NCI-H1417 (cell line): ENCODE measurements at regions not wholly inside any gene's neighbourhood (a gene's known extent, or its start where the extent isn't known, plus 50 kb on each side); places are given as distances from the start of the nearest gene placed in this dataset.
A peak's percentile ranks its signal among the peaks of the same experiment; 100 is the strongest.
"Not testable (repeated sequence)": the region's sequence is repeated elsewhere in the genome, so short reads cannot be mapped to it uniquely, and the experiment has no call there.

Source experiments
- DNase-seq, 3 experiments: peaks; one replicate each; lab custom pipeline; 2025; lab: John Stamatoyannopoulos, UW

DNA sequence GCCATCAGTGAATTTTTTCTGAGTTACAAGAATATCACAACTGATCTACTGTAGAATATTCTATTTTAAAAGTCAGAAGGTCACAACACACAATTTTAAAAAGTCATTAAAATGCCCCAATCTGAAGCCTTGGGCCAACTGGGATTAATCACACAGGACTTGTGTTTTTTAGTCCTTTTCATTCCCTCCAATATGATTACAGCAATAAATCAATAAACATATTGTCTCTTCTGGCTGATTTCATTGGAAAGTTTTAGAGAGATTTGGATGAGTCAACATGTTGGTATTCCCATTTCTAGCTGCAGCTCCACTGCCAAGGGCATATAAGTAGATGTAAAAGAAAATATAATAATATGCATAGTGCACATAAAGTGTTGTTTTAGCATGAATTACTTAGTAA is 85.8 kb downstream of the NIBAN1 start:
- no peak for DNase-seq

DNA sequence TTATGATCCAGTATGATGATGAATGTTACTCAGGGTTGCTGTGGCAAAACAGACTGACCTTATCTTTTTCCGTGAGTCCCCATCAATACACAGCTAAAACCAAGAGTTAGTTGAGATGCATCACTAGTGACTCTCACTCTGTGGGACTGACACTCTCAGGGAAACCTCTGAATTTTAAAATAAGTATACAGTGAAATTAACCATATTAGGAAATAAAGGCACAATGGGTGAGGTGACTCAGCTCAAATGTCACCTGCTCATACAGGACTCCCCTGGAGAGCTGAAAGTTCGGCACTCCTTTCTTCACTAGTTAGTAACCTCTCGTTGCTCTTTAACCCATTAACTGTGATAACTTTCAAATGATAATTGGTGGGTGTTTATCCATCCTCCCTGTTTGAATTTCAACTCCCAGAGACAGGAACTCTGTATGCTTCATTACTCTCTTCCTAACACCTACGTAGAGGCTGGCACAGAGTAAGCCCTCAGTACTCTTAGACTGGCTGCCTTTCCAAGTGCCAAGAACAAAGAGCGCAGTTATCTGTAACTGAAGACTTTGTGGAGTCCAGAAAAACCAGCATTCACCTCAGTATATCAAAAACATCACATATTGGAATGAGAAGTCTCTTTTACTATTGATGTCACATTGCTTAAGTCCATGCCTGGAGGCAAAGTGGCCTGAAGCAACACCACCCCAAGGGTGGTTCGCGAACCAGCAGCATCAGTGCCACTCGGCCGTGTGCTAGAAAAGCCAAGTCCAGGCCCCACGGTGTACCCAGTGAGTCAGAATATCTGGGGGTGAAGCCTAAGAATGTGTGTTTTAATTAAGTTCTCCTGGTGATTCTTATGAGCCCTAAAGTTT is 91.1 kb downstream of the NIBAN1 start:
- no peak for DNase-seq

DNA sequence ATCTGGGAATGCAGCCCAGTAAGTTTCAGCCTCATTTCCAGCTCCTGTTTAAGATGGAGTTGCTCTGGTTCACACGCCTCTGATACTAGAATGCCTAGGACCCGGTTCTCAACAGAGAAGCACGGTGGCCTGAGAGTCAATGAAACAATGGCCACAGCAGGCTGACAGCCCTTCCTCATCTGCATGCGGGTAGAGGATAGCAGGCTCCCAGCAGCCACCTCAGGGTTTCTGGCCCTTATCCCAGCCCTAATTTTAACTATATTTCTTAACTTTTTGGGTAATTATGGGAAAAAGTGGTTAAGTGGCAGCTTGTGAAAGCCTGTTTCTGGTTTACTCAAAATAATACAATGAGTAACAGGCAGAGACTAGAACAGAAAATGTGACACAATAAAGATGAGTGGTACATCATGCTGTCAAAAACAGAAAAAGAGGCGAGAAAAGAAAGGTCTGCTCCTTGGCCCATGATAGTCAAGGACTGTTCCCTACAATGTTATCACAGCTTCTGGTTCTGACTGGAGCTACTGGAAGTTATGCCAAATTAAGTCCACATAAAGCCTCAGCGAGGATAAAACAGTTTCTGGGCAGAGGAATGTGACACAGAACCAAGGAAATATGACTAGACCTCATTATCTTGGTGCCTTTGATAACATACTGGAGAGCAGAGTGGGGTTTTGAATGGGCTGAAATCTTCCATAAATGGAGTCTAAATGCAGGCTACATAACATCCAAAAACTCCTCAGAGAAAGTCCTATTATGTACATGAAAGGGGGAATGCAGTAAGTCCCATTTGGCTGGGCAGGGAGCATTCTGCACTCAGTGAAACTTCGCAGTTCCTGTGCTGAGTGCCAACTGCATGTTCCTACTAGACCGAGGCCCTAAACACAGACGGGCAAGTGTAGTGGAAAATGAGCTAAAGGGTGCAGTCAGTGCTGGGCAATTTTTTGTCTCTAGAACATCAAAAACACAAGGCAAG is 92.1 kb downstream of the NIBAN1 start:
- no peak for DNase-seq

DNA sequence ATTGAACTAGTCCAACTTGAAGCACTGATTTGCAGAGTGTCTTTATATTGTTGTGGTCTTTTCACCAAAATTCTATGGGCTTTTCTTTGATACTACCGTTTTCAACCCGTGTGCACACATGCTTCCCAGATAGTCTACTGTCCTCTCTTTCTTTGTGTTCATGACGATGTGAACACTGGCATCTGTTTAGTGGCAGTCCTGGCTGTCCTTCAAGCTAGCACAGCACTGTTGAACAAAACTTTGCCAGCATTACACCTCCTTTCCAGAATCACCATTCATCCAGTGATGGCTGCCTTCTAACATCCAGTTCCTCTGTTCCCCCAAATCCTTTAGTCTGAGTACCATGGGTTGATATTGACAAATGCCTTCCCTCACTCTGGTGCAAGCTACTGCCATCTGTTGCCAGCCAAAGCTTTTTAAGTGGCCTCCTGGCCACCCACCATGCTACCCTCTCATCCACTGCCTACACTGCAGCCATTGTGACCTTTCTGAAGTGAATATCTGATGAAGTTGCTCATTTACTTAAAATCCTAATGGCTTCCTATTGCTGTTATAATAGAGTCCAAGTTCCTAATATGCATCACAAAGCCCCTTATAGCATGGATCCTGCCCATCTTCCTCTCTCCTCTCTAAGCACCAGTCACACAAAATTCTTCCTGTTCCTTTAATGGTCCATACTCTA is 94.3 kb downstream of the NIBAN1 start:
- no peak for DNase-seq

DNA sequence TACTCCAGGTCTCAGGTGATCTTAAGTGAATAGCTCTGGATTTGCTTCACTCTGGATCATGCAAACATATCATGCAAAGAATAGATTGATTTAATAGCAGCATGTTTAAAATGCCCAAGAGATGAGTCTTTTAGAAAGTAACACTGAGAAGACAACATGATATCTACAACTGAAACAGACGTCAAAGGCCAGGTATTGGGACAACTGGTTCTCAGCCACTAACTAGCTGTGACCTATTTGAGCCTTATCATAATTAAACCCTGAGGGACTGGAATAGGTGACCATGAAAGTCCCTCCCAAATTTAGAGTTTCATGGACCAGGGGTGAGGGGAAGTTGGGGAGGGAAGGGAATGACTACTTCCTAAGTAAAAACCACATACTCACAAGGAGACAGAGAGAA is 95.7 kb downstream of the NIBAN1 start:
- no peak for DNase-seq

DNA sequence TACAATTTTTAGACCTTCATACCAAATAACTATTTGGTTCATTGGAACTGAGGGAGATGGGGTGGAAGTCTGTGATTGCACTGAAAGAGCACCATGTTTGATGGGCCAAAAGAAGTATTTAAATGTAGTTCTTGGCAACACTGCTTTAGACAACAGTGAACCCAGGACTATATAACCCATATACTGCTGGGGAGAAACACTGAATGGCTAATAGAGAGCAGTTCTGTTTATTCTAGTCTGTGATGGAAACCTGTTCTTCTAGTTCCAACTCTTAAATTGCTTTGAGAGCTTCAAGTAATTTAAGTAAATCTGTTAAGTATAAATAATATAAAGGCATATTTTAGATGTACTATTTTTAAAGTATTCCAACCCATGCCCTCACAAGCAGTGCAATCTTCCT is 96.3 kb downstream of the NIBAN1 start:
- peak in 1 of 3 experiments; percentile 15 for DNase-seq

DNA sequence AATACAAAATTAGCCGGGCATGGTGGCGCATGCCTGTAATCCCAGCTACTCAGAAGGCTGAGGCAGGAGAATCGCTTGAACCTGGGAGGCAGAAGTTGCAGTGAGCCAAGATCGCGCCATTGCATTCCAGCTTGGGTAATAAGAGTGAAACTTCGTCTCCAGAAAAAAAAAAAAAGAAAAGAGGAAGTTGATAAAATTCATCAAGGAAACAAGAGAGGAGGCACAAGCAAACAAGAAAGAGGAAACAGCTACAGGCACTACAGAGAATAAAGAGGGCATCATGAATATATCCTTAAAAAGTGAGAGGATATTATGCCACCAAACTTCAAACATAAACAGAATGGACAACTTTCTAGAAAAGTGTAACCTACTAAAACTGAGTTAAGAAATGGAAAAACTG is 98.3 kb downstream of the NIBAN1 start:
- DNase-seq, result not testable (repeated sequence)

DNA sequence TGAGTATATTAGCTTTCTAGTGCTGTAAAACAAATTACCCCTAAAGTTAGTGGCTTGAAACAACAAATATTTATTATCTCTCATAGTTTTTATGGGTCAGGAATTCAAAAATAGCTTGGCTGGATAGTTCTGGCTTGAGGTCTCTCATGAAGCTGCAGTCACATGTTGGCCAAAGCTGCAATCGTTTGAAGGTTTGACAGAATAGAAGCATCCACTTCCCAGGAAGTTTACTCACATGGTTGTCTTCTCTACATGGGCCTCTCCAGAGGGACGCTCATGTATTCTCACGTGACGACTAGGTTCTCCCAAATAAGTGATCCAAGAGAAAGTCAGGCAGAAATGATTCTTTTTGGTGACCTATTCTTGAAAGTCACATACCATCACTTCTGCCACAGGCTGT is 99.1 kb downstream of the NIBAN1 start:
- no peak for DNase-seq

DNA sequence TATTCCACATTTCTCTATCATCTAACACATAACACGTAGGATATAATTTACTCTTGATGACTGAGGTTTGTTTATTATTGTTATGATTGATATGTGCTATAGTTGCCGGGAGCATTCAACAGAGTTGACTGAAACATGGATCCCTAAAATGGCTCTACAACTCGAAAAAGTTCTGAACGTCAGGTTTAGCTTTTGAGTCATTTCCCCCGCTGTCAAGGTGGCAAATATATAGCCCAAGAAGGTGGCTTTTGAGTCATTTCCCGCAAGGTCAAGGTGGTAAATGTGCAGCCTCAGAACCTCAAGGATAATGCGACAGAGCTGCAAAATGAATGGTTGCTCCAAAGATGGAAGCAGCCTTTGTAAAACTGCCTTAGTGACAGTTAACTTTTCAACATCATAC is 104.0 kb downstream of the NIBAN1 start:
- no peak for DNase-seq

DNA sequence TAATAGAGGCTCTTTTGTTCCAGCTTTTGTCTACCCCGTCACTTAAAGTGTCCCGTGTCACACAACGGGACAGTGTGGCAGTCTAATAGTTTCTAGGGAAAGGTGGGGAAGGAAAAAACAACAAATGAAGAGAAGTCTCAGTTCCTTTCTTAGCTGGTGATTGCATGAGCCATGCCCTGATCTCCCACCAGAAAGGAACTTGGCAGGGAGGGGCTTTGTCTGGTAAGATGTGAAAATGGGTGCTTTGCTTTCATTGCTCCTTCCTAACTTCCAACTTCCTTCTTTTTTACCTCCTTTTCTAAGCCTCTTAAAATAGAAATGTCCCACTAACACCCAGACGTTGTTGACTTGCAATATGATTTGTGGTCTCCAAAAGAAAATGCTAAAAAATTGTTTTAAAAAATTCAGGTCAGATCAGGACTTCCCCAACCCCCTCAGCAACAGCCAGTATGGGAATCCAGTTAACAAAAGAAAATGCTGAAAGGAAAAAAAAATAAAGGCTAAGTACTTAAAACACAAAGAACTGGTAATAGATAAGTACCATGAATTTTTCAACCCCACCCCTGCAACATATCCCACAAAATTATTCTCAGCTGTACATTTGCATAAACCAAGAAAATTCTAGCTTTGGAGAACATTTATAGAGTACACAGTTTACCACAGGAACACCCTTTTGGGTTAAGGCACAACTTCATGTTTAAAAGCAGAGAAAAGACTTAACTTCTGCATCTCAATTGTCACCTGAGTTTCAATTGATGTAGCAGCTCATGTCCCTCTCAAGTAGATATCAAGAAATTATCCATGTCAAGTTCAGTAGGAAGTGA is 106.2 kb downstream of the NIBAN1 start:
- DNase-seq, result no peak

DNA sequence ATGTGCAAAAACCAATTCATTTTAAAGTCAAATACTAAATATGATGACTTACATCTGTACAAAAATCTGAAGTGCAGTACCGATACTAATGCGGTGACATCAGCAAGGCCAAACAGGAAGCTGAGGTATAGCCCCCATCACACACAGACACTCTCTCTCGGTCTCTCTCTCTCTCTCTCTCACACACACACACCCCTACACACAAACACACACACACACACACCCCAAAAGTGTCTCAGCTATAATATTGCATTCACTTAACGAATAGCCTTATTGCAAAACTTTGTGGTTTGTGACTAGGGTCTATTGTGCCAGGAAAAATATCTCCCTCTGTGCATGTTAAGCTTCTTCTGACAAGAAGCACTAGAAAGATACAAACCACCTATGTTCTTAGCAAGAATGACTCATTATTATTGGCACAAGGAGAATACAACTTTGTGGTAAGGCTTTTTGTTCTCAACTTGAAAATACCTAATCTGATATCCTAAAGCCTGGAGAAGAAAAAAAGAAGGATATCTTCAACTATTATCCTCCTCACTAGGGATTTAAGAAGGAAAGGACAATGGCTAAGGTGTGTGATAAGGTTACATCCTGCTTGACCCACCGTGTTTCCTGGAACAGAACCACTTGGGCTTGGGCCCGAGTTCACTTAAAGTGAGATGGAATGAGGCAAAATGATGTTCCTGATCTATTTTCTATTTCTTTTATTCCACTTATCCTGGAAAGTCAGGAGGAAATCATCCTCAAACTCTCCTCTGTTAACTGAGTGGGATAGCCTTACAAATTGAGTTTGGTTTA is 107.1 kb downstream of the NIBAN1 start:
- no peak for DNase-seq

DNA sequence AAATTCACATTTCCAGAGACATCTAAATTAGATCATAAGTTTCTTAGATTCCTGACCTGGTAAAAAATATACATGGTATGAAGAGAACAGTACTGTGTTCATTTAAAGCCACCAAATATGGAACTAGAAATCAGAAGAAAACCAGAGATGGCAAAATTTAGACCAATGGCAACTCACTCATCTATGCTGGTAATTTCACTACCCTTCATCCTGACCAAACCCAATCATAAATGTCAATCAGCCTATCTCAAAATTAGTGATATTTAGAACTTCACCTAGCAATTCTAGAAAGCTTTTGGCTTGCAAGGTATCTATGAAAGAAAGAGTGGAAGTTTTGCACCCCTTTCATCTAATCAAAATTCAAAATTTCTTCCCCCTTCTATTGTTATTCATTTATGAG is 107.7 kb downstream of the NIBAN1 start:
- no peak for DNase-seq

DNA sequence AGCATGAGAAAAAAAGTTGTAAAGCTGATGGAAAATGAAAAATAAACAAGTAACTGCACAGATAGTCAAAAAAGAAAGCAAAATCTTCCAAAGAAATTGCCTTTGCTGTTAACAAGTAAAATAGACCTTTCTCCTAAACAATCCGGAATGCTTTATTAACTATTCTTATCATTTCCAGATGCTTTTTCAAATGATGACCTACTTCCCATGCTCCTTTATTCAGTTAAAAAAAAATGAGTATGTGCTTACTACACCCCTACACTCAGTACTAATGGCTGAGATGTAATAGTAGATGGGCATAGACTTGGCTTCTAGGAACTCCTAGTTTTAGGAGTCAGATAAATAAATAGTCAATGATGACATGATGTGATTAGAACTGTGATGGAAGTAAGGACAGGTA is 108.5 kb downstream of the NIBAN1 start:
- no peak for DNase-seq

DNA sequence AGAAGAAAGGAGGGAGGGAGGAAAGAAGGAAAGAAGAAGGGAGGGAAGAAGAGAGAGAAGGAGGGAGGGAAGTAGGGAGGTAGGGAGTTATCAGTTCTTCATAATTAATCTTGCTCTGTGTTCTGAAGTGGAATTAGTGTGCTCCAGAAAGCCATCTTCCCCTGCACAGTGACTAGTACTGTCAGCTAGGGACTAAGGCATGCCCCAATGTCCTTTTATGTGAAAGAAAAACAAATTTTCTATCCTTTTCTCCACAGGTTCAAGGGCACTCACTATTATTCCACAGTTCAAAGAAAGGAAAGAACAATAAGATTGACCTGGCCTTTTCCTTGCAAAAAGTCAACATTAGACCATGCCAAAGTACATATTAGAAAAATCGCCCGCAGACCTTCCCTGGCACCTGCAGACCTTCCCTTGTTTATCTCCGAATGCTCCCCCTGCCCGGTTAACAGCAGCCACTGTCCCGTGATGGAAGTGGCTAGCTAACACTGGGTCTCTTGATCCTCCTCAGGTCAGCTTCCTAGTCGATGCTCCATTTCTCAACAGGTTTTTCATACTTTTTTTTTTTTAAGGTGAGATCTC is 107.2 kb upstream of the EDEM3 start:
- DNase-seq, result no peak

DNA sequence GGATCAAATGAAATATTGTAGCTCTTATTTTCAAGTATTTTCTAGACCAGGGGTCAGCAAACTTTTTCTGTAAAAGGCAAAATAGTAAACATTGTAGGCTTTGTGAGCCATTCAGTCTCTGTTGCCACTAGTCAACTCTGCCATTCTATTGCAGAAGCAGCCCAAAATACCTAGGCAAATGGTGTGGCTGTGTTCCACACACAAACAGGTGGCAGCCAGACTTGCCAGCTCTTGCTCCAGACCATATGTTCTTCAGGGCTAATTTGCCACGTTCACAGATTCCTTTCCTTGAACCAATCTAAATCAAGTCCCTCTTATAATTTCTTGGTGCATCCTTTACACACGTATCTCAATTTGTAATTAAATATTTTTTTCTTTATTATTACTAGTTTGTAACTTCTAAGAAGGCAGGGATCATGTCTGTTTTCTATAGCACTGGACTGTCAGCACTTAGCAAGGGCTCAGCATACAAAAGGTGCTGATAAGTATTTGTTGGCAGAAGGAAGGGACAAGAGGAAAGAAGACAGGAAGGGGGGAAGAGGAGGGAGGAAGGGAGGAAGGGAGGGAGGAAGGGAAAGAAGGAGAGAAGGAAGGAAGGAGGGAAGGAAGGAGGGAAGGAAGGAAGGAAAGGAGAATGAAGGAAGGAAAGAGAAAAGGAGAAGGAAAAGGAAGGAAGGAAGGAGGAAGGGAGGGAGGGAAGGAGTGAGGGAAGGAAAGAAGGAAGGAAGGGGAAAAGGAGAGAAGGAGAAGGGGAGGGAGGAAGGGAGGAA is 106.5 kb upstream of the EDEM3 start:
- DNase-seq, result no peak

DNA sequence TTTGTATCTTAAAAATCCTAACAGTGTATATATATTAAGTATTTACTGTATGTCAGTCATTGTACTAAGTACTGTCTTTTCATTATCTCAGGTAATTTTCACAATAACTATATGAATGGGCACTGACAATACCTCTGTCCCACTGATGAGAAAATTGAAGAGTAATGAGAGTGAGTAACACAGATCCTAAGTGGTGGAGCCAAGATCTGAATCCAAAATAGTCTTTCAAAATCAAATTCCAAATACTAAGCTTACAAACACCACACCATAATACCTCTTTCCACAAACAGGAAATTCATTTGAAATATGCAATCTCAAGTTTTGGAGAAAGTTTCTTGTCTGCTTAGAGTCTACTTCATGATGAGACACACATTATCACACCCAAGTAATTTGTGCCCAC is 105.9 kb upstream of the EDEM3 start:
- DNase-seq, result no peak

DNA sequence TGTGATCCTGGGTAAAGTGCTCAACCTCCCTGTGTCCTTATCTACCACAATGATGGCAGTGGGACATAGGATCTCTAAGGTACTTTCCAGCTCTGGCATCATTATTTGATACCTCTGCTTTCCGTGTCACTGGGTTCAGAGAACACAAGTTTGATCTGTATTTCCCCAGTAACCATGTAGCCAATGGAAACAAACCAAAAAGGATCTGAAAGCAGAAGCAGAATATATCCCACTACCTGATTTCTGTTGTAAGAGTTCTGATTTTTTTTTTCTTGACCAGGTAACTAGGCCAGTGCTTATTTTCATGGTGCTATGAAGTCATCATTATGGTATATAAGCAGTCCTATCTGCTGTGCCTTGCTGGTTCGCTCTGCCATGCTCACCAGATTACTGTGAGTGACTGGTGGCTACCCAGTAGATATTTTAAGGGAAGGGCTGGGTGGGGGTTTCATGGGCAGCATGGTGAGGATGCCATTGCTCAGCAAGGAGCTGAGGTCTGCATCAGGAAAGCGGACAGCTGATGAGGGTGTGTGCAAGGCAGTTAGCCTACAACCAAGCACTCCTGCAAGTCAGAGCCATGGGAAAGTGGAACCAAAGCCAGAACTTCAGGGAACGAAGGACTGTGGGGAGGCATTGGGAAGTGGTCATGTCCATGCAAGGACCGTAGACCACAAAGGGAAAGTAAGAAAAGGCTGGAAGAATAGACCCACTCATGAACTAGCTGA is 104.9 kb upstream of the EDEM3 start:
- no peak for DNase-seq

DNA sequence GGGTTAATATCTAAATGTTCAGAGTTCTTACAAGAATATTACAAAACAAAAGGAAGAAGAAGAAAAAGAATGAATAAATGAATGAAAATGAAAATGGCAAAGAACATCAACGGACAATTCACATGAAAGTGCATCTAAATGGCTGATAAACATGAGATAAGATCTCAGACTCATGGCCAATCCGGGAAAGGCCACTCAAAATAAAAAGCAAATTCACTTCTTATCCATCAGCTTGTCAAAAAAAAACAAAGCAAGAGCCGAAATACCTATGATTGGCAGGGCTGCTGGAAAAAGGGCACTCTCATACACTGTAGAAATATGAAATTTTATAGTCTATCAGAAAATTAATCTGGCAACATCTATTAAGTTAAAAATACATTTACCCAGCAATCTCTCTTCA is 103.6 kb upstream of the EDEM3 start:
- DNase-seq, result peak in 1 of 3 experiments; percentile 34
